Sigmoid colon (tissue), 3 donors: ENCODE measurements at regions not wholly inside any gene's neighbourhood (a gene's known extent, or its start where the extent isn't known, plus 50 kb on each side); places are given as distances from the start of the nearest gene placed in this dataset.

Source experiments
- CTCF ChIP-seq, 4 experiments: fragments of 450-650 bp in 3 of 4; fragments of 200-600 bp in 1 of 4; IDR thresholded peaks; one replicate each; pipeline ENCODE4 v1.5.1; 2016 to 2019; ENCODE audit warnings: antibody characterized with exemption in 4 of 4, mild to moderate bottlenecking in 3 of 4, moderate library complexity in 2 of 4
- POLR2A ChIP-seq, 2 donors: fragments of 450-650 bp; IDR thresholded peaks; one replicate each; pipeline ENCODE4 v1.6.1; 2016; ENCODE audit warnings: antibody characterized with exemption in 2 of 2, mild to moderate bottlenecking in 2 of 2, moderate library complexity in 2 of 2

- no peak for TF ChIP-seq POLR2A (IDR thresholded peaks at IDR 0.05)
- TF ChIP-seq CTCF (IDR thresholded peaks at IDR 0.05): no peak
Observed at GRCh38 chrX:45351478-45351877, 150.8 kb upstream of the DIPK2B start.
